ENCODE measurements at regions not wholly inside any gene's neighbourhood (a gene's known extent, or its start where the extent isn't known, plus 50 kb on each side); places are given as distances from the start of the nearest gene placed in this dataset.

DNA sequence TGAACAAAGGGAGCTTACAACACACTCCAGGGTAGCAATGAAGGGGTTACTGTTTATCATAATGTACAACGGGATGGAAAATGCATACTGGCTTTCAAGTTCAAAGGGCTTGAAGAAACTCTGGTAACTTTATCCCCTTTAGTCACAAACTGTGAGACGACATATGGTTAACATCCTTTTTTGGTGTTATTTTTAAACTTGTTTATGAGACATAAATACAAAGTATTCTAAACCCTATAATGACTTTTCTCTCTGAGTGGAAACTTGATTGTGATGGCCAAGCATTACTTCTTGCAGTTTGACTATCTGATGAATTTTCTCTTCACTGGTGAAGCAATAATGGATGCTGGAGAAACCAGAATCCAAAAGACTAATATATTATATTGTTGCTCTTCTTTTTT, 62.0 kb upstream of the SEMA3A start:
- TF ChIP-seq, protein P1, sequence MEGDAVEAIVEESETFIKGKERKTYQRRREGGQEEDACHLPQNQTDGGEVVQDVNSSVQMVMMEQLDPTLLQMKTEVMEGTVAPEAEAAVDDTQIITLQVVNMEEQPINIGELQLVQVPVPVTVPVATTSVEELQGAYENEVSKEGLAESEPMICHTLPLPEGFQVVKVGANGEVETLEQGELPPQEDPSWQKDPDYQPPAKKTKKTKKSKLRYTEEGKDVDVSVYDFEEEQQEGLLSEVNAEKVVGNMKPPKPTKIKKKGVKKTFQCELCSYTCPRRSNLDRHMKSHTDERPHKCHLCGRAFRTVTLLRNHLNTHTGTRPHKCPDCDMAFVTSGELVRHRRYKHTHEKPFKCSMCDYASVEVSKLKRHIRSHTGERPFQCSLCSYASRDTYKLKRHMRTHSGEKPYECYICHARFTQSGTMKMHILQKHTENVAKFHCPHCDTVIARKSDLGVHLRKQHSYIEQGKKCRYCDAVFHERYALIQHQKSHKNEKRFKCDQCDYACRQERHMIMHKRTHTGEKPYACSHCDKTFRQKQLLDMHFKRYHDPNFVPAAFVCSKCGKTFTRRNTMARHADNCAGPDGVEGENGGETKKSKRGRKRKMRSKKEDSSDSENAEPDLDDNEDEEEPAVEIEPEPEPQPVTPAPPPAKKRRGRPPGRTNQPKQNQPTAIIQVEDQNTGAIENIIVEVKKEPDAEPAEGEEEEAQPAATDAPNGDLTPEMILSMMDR (IDR thresholded peaks at IDR 0.05), result no peak
- no peak for TF ChIP-seq EZH2 (IDR thresholded peaks at IDR 0.05)

Data from neural progenitor cell (in vitro differentiated cells).